SU-DHL-6 (cell line): ENCODE measurements at regions not wholly inside any gene's neighbourhood (a gene's known extent, or its start where the extent isn't known, plus 50 kb on each side); places are given as distances from the start of the nearest gene placed in this dataset.

ENCODE experiments used
- CTCF ChIP-seq: fragments of 200-600 bp; sonication (generic); IDR thresholded peaks from one replicate; pipeline ENCODE4 v1.5.1; 2017; ENCODE audit warnings: antibody characterized with exemption, mild to moderate bottlenecking, low read length, moderate library complexity; ENCODE audit not compliant: insufficient read depth, poor library complexity, severe bottlenecking
- EZH2phosphoT487 ChIP-seq: fragments of 200-600 bp; sonication (generic), shearing (Covaris generic); conservative IDR thresholded peaks from 2 replicates; pipeline ENCODE4 v1.6.1; 2018; ENCODE audit warnings: mild to moderate bottlenecking, antibody characterized with exemption, low read length, moderate library complexity, mixed read lengths

- no peak for TF ChIP-seq CTCF
- TF ChIP-seq EZH2phosphoT487, result no peak
These were observed 418.8 kb upstream of the NETO1 start for GRCh38 chr18:73286584-73286983.
